NCI-H2081 (cell line): ENCODE measurements at regions not wholly inside any gene's neighbourhood (a gene's known extent, or its start where the extent isn't known, plus 50 kb on each side); places are given as distances from the start of the nearest gene placed in this dataset.

Experiments used
- DNase-seq, 2 experiments: peaks; one replicate each; lab custom pipeline; 2025; lab: John Stamatoyannopoulos, UW

GRCh38 chr4:104677116-104677515 is 182.4 kb upstream of the CXXC4 start:
- DNase-seq: peak; percentile 60 to 89

GRCh38 chr4:104682311-104682710 is 187.6 kb upstream of the CXXC4 start:
- DNase-seq: no peak

- DNase-seq: no peak
These were observed 199.0 kb upstream of the CXXC4 start for GRCh38 chr4:104693601-104694201.

- no peak for DNase-seq
These were observed 221.9 kb upstream of the CXXC4 start for GRCh38 chr4:104716584-104716983.

- no peak for DNase-seq
These were observed 225.0 kb upstream of the CXXC4 start for GRCh38 chr4:104719539-104720230.

- DNase-seq: no peak
These were observed 227.8 kb upstream of the CXXC4 start for GRCh38 chr4:104722467-104722866.

GRCh38 chr4:104726002-104726401 is 231.3 kb upstream of the CXXC4 start:
- no peak for DNase-seq

- DNase-seq: no peak
These were observed 232.9 kb upstream of the CXXC4 start for GRCh38 chr4:104727643-104728042.

GRCh38 chr4:104728380-104729122 is 233.9 kb upstream of the CXXC4 start:
- DNase-seq: no peak

- DNase-seq: no peak
These were observed 238.1 kb upstream of the CXXC4 start for GRCh38 chr4:104732766-104733165.

GRCh38 chr4:104735174-104735573 is 240.5 kb upstream of the CXXC4 start:
- no peak for DNase-seq

GRCh38 chr4:104740161-104740560 is 245.5 kb upstream of the CXXC4 start:
- no peak for DNase-seq

- DNase-seq: no peak
These were observed 248.5 kb upstream of the CXXC4 start for GRCh38 chr4:104743215-104743653.

- DNase-seq: no peak
These were observed 252.9 kb upstream of the CXXC4 start for GRCh38 chr4:104747635-104748034.

- no peak for DNase-seq
These were observed 254.4 kb upstream of the CXXC4 start for GRCh38 chr4:104749062-104749461.

GRCh38 chr4:104750008-104750407 is 255.3 kb upstream of the CXXC4 start:
- DNase-seq: no peak

- no peak for DNase-seq
These were observed 256.8 kb upstream of the CXXC4 start for GRCh38 chr4:104751468-104751867.

- no peak for DNase-seq
These were observed 257.6 kb upstream of the CXXC4 start for GRCh38 chr4:104752337-104752736.

- no peak for DNase-seq
These were observed 262.1 kb upstream of the CXXC4 start for GRCh38 chr4:104756837-104757236.

- no peak for DNase-seq
These were observed 263.9 kb upstream of the CXXC4 start for GRCh38 chr4:104758574-104758973.

GRCh38 chr4:104763554-104764222 is 269.0 kb upstream of the CXXC4 start:
- DNase-seq: no peak

GRCh38 chr4:104766676-104767075 is 272.0 kb upstream of the CXXC4 start:
- DNase-seq: no peak

GRCh38 chr4:104772849-104773248 is 278.2 kb upstream of the CXXC4 start:
- DNase-seq: no peak
